Vagina (tissue), 2 donors: ENCODE measurements at regions not wholly inside any gene's neighbourhood (a gene's known extent, or its start where the extent isn't known, plus 50 kb on each side); places are given as distances from the start of the nearest gene placed in this dataset.

Experiments
- POLR2A ChIP-seq, 2 donors: fragments of 450-650 bp; IDR thresholded peaks; one replicate each; pipeline ENCODE4 v1.6.1; 2017; ENCODE audit warnings: antibody characterized with exemption in 2 of 2, mild to moderate bottlenecking in 2 of 2, moderate library complexity in 2 of 2
- POLR2AphosphoS5 ChIP-seq, 2 donors: sonication (generic); formaldehyde crosslinking; IDR thresholded peaks; one replicate each; pipeline ENCODE4 v1.9.0; 2017; ENCODE audit warnings: antibody characterized with exemption in 2 of 2, mild to moderate bottlenecking in 2 of 2, low read depth in 1 of 2; ENCODE audit not compliant: insufficient read depth in 1 of 2
- TF ChIP-seq, protein P1 (sequence below), 3 experiments: fragments of 450-650 bp in 2 of 3; fragments of 200-600 bp in 1 of 3; sonication (generic) in 1 of 3; IDR thresholded peaks; one replicate each; pipeline ENCODE4 v1.5.1; 2017 to 2019; ENCODE audit warnings: antibody characterized with exemption in 3 of 3, mild to moderate bottlenecking in 2 of 3, moderate library complexity in 2 of 3

DNA sequence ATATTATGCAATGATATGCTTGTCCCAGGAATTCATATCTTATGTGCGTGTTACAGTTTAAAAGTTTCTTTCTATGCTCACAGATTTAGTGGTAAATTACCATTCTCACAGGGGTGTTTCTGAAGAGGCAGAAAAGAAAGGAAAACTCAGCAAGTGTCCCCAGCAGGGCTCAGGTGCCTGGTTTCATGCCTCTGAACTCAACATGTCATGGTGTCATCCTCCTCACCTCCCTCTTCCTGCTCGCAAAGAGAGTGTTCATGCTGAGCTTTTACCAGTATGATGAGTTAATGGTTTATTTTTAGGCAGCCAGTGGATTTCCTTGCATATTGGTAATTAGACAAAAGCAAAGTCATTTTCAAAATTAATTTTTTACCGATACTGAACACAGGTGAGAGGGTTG lies 492.9 kb upstream of the ZEB2 start:
- TF ChIP-seq, protein P1, sequence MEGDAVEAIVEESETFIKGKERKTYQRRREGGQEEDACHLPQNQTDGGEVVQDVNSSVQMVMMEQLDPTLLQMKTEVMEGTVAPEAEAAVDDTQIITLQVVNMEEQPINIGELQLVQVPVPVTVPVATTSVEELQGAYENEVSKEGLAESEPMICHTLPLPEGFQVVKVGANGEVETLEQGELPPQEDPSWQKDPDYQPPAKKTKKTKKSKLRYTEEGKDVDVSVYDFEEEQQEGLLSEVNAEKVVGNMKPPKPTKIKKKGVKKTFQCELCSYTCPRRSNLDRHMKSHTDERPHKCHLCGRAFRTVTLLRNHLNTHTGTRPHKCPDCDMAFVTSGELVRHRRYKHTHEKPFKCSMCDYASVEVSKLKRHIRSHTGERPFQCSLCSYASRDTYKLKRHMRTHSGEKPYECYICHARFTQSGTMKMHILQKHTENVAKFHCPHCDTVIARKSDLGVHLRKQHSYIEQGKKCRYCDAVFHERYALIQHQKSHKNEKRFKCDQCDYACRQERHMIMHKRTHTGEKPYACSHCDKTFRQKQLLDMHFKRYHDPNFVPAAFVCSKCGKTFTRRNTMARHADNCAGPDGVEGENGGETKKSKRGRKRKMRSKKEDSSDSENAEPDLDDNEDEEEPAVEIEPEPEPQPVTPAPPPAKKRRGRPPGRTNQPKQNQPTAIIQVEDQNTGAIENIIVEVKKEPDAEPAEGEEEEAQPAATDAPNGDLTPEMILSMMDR (IDR thresholded peaks at IDR 0.05) = no peak
- TF ChIP-seq POLR2A (IDR thresholded peaks at IDR 0.05) (no peak), POLR2AphosphoS5 (IDR thresholded peaks at IDR 0.05; ENCODE audit: insufficient read depth in 1 of 2, low read depth in 1 of 2) (no peak)
